A549 (cell line): ENCODE measurements at regions not wholly inside any gene's neighbourhood (a gene's known extent, or its start where the extent isn't known, plus 50 kb on each side); places are given as distances from the start of the nearest gene placed in this dataset.

ENCODE experiments used
- ATAC-seq, 2 experiments: fragments of 200-7000 bp in 1 of 2; fragments of >200 bp in 1 of 2; cut with Nextera tagmentation in 1 of 2; cut with Tn5 transposase in 1 of 2; 3 replicates each; pipeline versions ENCODE4 v1.8.0 to v1.9.1; 2018 to 2020; ENCODE audit warnings: mild to moderate bottlenecking in 1 of 2, moderate library complexity in 1 of 2
- CTCF ChIA-PET: fragments of 300-600 bp; sonication (Branson Sonifier 250); formaldehyde crosslinking; extraction: SDS; loops from one replicate; lab custom pipeline; 2021; ENCODE audit warnings: antibody characterized with exemption, inconsistent platforms; lab: Yijun Ruan, JAX
- POLR2A ChIA-PET: fragments of 350-600 bp; formaldehyde crosslinking; extraction: SDS; loops from one replicate; lab custom pipeline; 2021; ENCODE audit warnings: antibody characterized with exemption, inconsistent platforms; lab: Yijun Ruan, JAX
- DNase-seq, 2 experiments: peaks; one replicate each; pipeline versions ENCODE4 v3.0.0 to v3.0.0-alpha.2; 2011 to 2016; ENCODE audit warnings: low read depth in 1 of 2, low spot score in 1 of 2
- FAIRE-seq: peaks from 2 replicates; lab custom pipeline; 2011; peaks lifted over from hg19 to GRCh38; lab: Jason Lieb, UNC
- H3K27ac ChIP-seq, 2 experiments: fragments of >200 bp; sonication (Bioruptor Twin); formaldehyde crosslinking; 3 replicates each; pipeline ENCODE4 v1.5.1; 2016 to 2017
- H3K4me1 ChIP-seq: fragments of >200 bp; sonication (Bioruptor Twin); formaldehyde crosslinking; 3 replicates; pipeline ENCODE4 v1.6.1; 2016
- H3K4me2 ChIP-seq: fragments of >200 bp; sonication (Bioruptor Twin); formaldehyde crosslinking; 3 replicates; pipeline ENCODE4 v1.6.1; 2016
- H3K4me3 ChIP-seq: fragments of >200 bp; sonication (Bioruptor Twin); formaldehyde crosslinking; 3 replicates; pipeline ENCODE4 v1.5.1; 2016
- H3K9me3 ChIP-seq: fragments of >200 bp; sonication (Bioruptor Twin); formaldehyde crosslinking; 3 replicates; pipeline ENCODE4 v1.6.1; 2016
- CBX2 ChIP-seq: fragments of 200-600 bp; sonication (generic); IDR thresholded peaks from 2 replicates; pipeline ENCODE4 v1.6.1; 2016; ENCODE audit warnings: low read depth, mild to moderate bottlenecking, borderline replicate concordance
- CBX8 ChIP-seq: fragments of 200-600 bp; sonication (generic); IDR thresholded peaks from 2 replicates; pipeline ENCODE4 v1.6.1; 2016
- CHD2 ChIP-seq: fragments of 150-350 bp; IDR thresholded peaks from 2 replicates; pipeline ENCODE4 v1.6.1; 2014; ENCODE audit warnings: low read length; ENCODE audit not compliant: partially characterized antibody
- CHD4 ChIP-seq: fragments of 200-600 bp; sonication (generic); IDR thresholded peaks from 2 replicates; pipeline ENCODE4 v1.6.1; 2016; ENCODE audit warnings: antibody characterized with exemption, mild to moderate bottlenecking, borderline replicate concordance
- HDAC2 ChIP-seq: fragments of 200-600 bp; sonication (generic); IDR thresholded peaks from 2 replicates; pipeline ENCODE4 v1.6.1; 2016
- HEYL ChIP-seq: fragments of 250-450 bp; sonication (Bioruptor Pico); IDR thresholded peaks from 2 replicates; pipeline ENCODE4 v1.8.0; 2021; ENCODE audit warnings: mild to moderate bottlenecking, moderate library complexity
- MAFK ChIP-seq: fragments of 450-650 bp; IDR thresholded peaks from 2 replicates; pipeline ENCODE4 v1.6.1; 2014; ENCODE audit not compliant: partially characterized antibody
- MAZ ChIP-seq: fragments of 150-350 bp; IDR thresholded peaks from 2 replicates; pipeline ENCODE4 v1.6.1; 2014; ENCODE audit warnings: antibody characterized with exemption, low read depth, low read length, borderline replicate concordance
- MYC ChIP-seq: IDR thresholded peaks from 2 replicates; pipeline ENCODE4 v1.6.1; 2012; ENCODE audit warnings: mild to moderate bottlenecking, inconsistent platforms, low read length, improper control_type of control experiment, borderline replicate concordance
- POLR2AphosphoS2 ChIP-seq: conservative IDR thresholded peaks from 2 replicates; pipeline ENCODE4 v1.6.1; 2012; ENCODE audit warnings: low read length, improper control_type of control experiment, inconsistent platforms
- ZNF302 ChIP-seq: fragments of 250-450 bp; sonication (Bioruptor Pico); IDR thresholded peaks from 2 replicates; pipeline ENCODE4 v1.9.0; 2021; ENCODE audit warnings: inconsistent platforms, mild to moderate bottlenecking, moderate library complexity
- ZSCAN20 ChIP-seq: fragments of 250-450 bp; sonication (Bioruptor Pico); IDR thresholded peaks from 2 replicates; pipeline ENCODE4 v1.8.0; 2022; ENCODE audit warnings: mild to moderate bottlenecking, moderate library complexity
- WGBS: methylation state at CpG from one replicate; pipeline ENCODE4 v1.1.6; 2017; ENCODE audit errors: missing lambda C conversion rate; 5-methylcytosine and 5-hydroxymethylcytosine counted together
- TF ChIP-seq, protein P1 (sequence below): fragments of >200 bp; sonication (Bioruptor Twin); formaldehyde crosslinking; IDR thresholded peaks from 3 replicates; pipeline ENCODE4 v1.6.1; 2016
- TF ChIP-seq, protein P2 (sequence below): fragments of 250-450 bp; sonication (Bioruptor Pico); IDR thresholded peaks from 2 replicates; pipeline ENCODE4 v1.5.0; 2021; ENCODE audit warnings: mild to moderate bottlenecking, moderate library complexity, borderline replicate concordance
- TF ChIP-seq, protein P3 (sequence below): IDR thresholded peaks from 2 replicates; pipeline ENCODE4 v1.6.1; 2012
- TF ChIP-seq, protein P4 (sequence below): fragments of >200 bp; sonication (Bioruptor Twin); formaldehyde crosslinking; IDR thresholded peaks from 3 replicates; pipeline ENCODE4 v1.5.1; 2016

DNA sequence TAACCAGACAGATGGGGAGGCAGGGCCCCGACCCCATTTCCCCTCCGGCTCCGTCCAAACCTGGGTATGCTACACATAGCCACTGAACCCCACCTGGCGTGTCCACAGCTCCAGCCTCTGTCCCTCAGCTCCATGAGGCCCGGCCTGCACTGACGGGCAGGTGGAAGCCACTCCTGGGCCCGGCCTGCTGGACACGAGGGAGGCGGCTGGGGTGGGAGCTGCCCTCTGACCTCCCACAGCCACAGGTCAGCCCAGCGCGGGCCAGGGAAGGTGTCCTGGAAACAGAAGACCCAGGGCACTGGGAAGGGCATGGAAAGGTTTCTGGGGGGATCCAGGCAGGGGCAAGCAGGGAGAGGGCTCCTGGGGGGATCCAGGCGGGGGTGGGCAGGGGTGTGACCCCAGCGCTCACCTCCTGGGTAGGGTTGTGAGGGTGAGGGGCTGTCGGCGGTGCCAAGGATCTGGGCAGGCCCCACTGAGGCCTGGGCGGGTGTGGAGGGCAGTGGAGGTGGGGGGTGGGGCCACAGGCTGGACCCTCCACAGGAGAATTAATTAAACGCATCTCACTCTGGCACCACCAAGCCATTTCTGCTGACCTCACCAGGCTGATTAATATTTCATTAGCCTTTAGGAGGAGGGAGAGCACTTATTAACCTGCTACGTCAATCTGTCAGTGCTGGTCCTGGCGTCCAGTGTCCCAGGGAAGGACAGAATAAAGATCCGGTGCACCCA lies 108.9 kb downstream of the UNCX start (continued):
- TF ChIP-seq, protein P1, sequence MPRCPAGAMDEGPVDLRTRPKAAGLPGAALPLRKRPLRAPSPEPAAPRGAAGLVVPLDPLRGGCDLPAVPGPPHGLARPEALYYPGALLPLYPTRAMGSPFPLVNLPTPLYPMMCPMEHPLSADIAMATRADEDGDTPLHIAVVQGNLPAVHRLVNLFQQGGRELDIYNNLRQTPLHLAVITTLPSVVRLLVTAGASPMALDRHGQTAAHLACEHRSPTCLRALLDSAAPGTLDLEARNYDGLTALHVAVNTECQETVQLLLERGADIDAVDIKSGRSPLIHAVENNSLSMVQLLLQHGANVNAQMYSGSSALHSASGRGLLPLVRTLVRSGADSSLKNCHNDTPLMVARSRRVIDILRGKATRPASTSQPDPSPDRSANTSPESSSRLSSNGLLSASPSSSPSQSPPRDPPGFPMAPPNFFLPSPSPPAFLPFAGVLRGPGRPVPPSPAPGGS, result no peak

DNA sequence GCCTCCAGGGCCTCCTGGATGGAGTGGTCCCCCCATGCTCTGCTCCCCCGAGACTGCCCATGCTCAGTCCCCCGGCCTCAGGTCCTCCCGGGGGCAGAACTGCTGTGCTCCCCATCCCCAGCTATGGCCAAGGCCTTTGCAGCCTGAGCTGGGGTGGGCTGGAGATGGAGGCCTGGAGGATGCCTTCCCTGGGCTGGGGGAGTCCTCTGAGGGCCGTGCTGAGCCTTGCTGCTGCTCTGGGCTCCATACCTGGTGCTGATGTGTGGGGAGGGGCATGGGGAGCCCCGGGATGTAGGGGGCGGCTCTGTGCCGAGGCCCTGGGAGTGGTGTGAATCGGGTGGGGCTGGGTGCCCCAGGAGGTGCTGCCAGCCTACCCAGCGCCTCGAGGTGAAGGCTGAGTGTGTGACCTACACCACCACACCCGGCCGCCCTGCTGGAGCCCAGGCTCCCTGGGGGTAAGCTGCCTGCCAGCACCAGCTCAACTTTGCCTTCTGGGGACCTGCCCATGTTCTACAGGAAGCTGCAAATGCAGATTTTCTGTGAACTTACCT lies 109.5 kb downstream of the UNCX start:
- ATAC-seq, result no peak; a peak in 1 of 6 replicates
- CTCF ChIA-PET, result no interaction called here

DNA sequence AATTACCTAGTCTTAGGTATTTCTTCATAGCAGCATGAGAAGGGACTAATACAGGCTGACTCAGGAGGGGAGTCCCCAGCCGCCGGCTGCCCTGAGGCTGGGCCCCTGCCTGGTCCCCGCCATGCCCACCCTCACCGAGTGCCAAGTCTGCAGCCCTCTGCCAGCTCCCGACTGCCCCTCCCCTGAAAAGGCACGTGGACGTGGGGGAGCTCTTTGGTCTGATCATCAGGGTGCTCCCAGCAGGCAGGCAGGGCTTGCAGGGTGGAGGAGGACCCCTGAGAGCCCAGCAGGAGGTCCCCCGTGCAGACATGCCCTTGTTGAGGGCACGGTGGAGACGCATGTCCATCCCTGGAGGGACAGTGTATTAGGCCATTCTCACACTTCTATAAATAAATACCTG lies 110.9 kb downstream of the UNCX start:
- TF ChIP-seq MAFK (peak; percentile 66), HEYL (CRISPR knock-in tag) (no peak)
- H3K27ac ChIP-seq, result no peak overlapping the region
- FAIRE-seq (no peak), DNase-seq (no peak), ATAC-seq (no peak)
- ChIA-PET POLR2A (interaction anchor here (0.6 kb wide), 1 partner anchor 141 kb away, joined by 3 read pairs; no protein-coding TSS in a partner anchor), CTCF (interaction anchor here (1.1 to 1.5 kb wide), 3 partner anchors 8 to 150 kb away, joined by 3 to 5 read pairs (median 3); no protein-coding TSS in a partner anchor)
- H3K4me2 ChIP-seq, result no peak overlapping the region
- H3K4me3 ChIP-seq, result no peak overlapping the region
- 36% methylated on average over 10 of the region's 10 CpGs for WGBS
- H3K4me1 ChIP-seq, result no peaks in the 10 kb centered on the region
- H3K9me3 ChIP-seq, result no peaks in the 10 kb centered on the region

More for the DNA sequence above, 109.5 kb downstream of the UNCX start:
- WGBS, result 68% methylated on average over 4 of the region's 12 CpGs
- POLR2A ChIA-PET, result interaction anchor here (0.5 kb wide), 1 partner anchor 231 kb away, joined by 3 read pairs; no protein-coding TSS in a partner anchor
- peaks cover 10% of the 10 kb centered on the region for H3K9me3 ChIP-seq
- TF ChIP-seq CBX8, result no peak
- TF ChIP-seq ZNF302 (CRISPR knock-in tag), result no peak
- TF ChIP-seq, protein P2, sequence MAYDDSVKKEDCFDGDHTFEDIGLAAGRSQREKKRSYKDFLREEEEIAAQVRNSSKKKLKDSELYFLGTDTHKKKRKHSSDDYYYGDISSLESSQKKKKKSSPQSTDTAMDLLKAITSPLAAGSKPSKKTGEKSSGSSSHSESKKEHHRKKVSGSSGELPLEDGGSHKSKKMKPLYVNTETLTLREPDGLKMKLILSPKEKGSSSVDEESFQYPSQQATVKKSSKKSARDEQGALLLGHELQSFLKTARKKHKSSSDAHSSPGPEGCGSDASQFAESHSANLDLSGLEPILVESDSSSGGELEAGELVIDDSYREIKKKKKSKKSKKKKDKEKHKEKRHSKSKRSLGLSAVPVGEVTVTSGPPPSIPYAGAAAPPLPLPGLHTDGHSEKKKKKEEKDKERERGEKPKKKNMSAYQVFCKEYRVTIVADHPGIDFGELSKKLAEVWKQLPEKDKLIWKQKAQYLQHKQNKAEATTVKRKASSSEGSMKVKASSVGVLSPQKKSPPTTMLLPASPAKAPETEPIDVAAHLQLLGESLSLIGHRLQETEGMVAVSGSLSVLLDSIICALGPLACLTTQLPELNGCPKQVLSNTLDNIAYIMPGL (CRISPR knock-in tag), result no peak
- TF ChIP-seq MYC, result no peak
- TF ChIP-seq, protein P3, sequence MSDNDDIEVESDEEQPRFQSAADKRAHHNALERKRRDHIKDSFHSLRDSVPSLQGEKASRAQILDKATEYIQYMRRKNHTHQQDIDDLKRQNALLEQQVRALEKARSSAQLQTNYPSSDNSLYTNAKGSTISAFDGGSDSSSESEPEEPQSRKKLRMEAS, result no peak
- TF ChIP-seq HDAC2, result no peak
- no peak for TF ChIP-seq CHD4
- TF ChIP-seq, protein P4, sequence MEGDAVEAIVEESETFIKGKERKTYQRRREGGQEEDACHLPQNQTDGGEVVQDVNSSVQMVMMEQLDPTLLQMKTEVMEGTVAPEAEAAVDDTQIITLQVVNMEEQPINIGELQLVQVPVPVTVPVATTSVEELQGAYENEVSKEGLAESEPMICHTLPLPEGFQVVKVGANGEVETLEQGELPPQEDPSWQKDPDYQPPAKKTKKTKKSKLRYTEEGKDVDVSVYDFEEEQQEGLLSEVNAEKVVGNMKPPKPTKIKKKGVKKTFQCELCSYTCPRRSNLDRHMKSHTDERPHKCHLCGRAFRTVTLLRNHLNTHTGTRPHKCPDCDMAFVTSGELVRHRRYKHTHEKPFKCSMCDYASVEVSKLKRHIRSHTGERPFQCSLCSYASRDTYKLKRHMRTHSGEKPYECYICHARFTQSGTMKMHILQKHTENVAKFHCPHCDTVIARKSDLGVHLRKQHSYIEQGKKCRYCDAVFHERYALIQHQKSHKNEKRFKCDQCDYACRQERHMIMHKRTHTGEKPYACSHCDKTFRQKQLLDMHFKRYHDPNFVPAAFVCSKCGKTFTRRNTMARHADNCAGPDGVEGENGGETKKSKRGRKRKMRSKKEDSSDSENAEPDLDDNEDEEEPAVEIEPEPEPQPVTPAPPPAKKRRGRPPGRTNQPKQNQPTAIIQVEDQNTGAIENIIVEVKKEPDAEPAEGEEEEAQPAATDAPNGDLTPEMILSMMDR, result no peak
- no peak for TF ChIP-seq CBX2
- no peak for TF ChIP-seq HEYL (CRISPR knock-in tag)
- TF ChIP-seq POLR2AphosphoS2, result no peak
- TF ChIP-seq CHD2, result no peak
- no peak for TF ChIP-seq ZSCAN20 (CRISPR knock-in tag)
- no peak for TF ChIP-seq MAZ
- TF ChIP-seq, all 56 proteins: peak for 0
- no peak overlapping the region for H3K27ac ChIP-seq
- no peak for FAIRE-seq
- no peak for DNase-seq
- no peak overlapping the region for H3K4me2 ChIP-seq
- no peak overlapping the region for H3K4me3 ChIP-seq
- no peaks in the 10 kb centered on the region for H3K4me1 ChIP-seq
